B cell (primary cell): ENCODE measurements at regions not wholly inside any gene's neighbourhood (a gene's known extent, or its start where the extent isn't known, plus 50 kb on each side); places are given as distances from the start of the nearest gene placed in this dataset.

Source experiments
- ATAC-seq: fragments of 200-7000 bp; cut with Tn5 transposase; one replicate; pipeline ENCODE4 v1.10.0; 2021; ENCODE audit warnings: low read depth, mild to moderate bottlenecking, moderate number of reproducible peaks, moderate library complexity
- CTCF ChIA-PET: fragments of 350-600 bp; sonication (Branson Sonifier 250); formaldehyde crosslinking; loops from one replicate; lab custom pipeline; 2021; ENCODE audit warnings: antibody characterized with exemption, inconsistent platforms; lab: Charles Lee
- POLR2A ChIA-PET: fragments of 350-600 bp; sonication (Branson Sonifier 250); formaldehyde crosslinking; loops from one replicate; lab custom pipeline; 2021; ENCODE audit warnings: antibody characterized with exemption; lab: Charles Lee
- DNase-seq: peaks from one replicate; pipeline ENCODE4 v3.0.0; 2013
- H2AFZ ChIP-seq: 2 replicates; pipeline ENCODE4 v1.6.1; 2012; ENCODE audit warnings: mild to moderate bottlenecking, low read depth, low read length; ENCODE audit not compliant: insufficient read depth, poor library complexity, severe bottlenecking
- H3K27ac ChIP-seq, 2 donors: 1 replicate in 1 of 2; 2 replicates in 1 of 2; pipeline ENCODE4 v1.5.1; 2012 to 2013; ENCODE audit warnings: low read length in 2 of 2, mild to moderate bottlenecking in 2 of 2, moderate library complexity in 1 of 2
- H3K27me3 ChIP-seq, 4 experiments: fragments of 200-600 bp in 1 of 4; sonication (generic) in 1 of 4; replicated peaks in 1 of 4; 1 replicate in 2 of 4; 2 replicates in 2 of 4; pipeline versions ENCODE4 v1.6.1 to v1.7.0; 2013 to 2016; ENCODE audit warnings: low read length in 3 of 4, mild to moderate bottlenecking in 2 of 4, mixed read lengths in 1 of 4, moderate library complexity in 1 of 4; ENCODE audit not compliant: insufficient read depth in 4 of 4, control insufficient read depth in 3 of 4; ENCODE audit errors: control extremely low read depth in 1 of 4
- H3K36me3 ChIP-seq, 2 experiments: replicated peaks in 1 of 2; 1 replicate in 1 of 2; 2 replicates in 1 of 2; pipeline versions ENCODE4 v1.6.1 to v1.7.1; 2013; ENCODE audit warnings: low read length in 1 of 2; ENCODE audit not compliant: insufficient read depth in 2 of 2, control insufficient read depth in 1 of 2; ENCODE audit errors: control extremely low read depth in 1 of 2, extremely low read depth in 1 of 2
- H3K4me1 ChIP-seq, 2 donors: fragments of 200-600 bp in 1 of 2; sonication (generic) in 1 of 2; 1 replicate in 1 of 2; 2 replicates in 1 of 2; pipeline versions ENCODE4 v1.5.1 to v1.6.1; 2013 to 2017; ENCODE audit warnings: low read length in 2 of 2; ENCODE audit not compliant: control insufficient read depth in 2 of 2, insufficient read depth in 2 of 2
- H3K4me2 ChIP-seq: replicated peaks from 2 replicates; pipeline ENCODE3; 2012; ENCODE audit warnings: mild to moderate bottlenecking, low read depth, low read length; ENCODE audit not compliant: poor library complexity, severe bottlenecking
- H3K4me3 ChIP-seq, 5 experiments: fragments of 200-600 bp in 1 of 5; sonication (generic) in 1 of 5; 1 replicate in 3 of 5; 2 replicates in 2 of 5; pipeline versions ENCODE4 v1.5.1 to v1.7.0; 2011 to 2016; ENCODE audit warnings: low read length in 4 of 5, mild to moderate bottlenecking in 4 of 5, low read depth in 2 of 5, control low read depth in 1 of 5, moderate library complexity in 1 of 5; ENCODE audit not compliant: insufficient read depth in 1 of 5; ENCODE audit errors: control extremely low read depth in 1 of 5, extremely low read depth in 1 of 5
- H3K79me2 ChIP-seq: fragments of 200-600 bp; sonication (generic); one replicate; pipeline ENCODE4 v1.6.0; 2016; ENCODE audit warnings: low read length; ENCODE audit not compliant: control insufficient read depth, insufficient read depth
- H3K9ac ChIP-seq: fragments of 200-600 bp; sonication (generic); 2 replicates; pipeline ENCODE4 v1.6.1; 2017; ENCODE audit warnings: mild to moderate bottlenecking, low read length, moderate library complexity
- H3K9me3 ChIP-seq, 3 donors: one replicate each; pipeline versions ENCODE4 v1.6.1 to v1.7.1; 2013; ENCODE audit warnings: low read length in 2 of 3; ENCODE audit not compliant: control insufficient read depth in 2 of 3, insufficient read depth in 1 of 3; ENCODE audit errors: control extremely low read depth in 1 of 3
- H4K20me1 ChIP-seq: 2 replicates; pipeline ENCODE4 v1.6.0; 2012; ENCODE audit warnings: mild to moderate bottlenecking, low read length; ENCODE audit not compliant: insufficient read depth, control insufficient read depth, poor library complexity, severe bottlenecking
- H3K27ac Mint-ChIP-seq: one replicate; pipeline ENCODE4 v1.8.0; 2021; ENCODE audit warnings: mixed read lengths
- H3K27me3 Mint-ChIP-seq: one replicate; pipeline ENCODE4 v1.8.0; 2021; ENCODE audit warnings: mixed read lengths
- H3K4me1 Mint-ChIP-seq: one replicate; pipeline ENCODE4 v1.8.0; 2021; ENCODE audit warnings: mixed read lengths
- H3K4me3 Mint-ChIP-seq: one replicate; pipeline ENCODE4 v1.8.0; 2021; ENCODE audit warnings: mixed read lengths
- H3K9me3 Mint-ChIP-seq: one replicate; pipeline ENCODE4 v1.8.0; 2022; ENCODE audit warnings: mixed read lengths; ENCODE audit not compliant: insufficient read depth
- EZH2 ChIP-seq: IDR thresholded peaks from 2 replicates; pipeline ENCODE4 v1.6.1; 2012; ENCODE audit warnings: borderline replicate concordance, low read depth, mild to moderate bottlenecking, moderate library complexity, low read length; ENCODE audit not compliant: insufficient read depth, poor library complexity, severe bottlenecking
- WGBS: methylation state at CpG from one replicate; pipeline ENCODE4 v1.1.5; 2013; ENCODE audit warnings: missing lambda C conversion rate; ENCODE audit not compliant: insufficient coverage; 5-methylcytosine and 5-hydroxymethylcytosine counted together
- intact Hi-C: fragments of 100-400 bp; cut with micrococcal nuclease; formaldehyde crosslinking; loops from one replicate; pipeline ENCODE4 v1.10.0; 2022
- TF ChIP-seq, protein P1 (sequence below): fragments of 200-600 bp; IDR thresholded peaks from one replicate; pipeline ENCODE4 v1.8.0; 2022; ENCODE audit warnings: antibody characterized with exemption, mild to moderate bottlenecking

DNA sequence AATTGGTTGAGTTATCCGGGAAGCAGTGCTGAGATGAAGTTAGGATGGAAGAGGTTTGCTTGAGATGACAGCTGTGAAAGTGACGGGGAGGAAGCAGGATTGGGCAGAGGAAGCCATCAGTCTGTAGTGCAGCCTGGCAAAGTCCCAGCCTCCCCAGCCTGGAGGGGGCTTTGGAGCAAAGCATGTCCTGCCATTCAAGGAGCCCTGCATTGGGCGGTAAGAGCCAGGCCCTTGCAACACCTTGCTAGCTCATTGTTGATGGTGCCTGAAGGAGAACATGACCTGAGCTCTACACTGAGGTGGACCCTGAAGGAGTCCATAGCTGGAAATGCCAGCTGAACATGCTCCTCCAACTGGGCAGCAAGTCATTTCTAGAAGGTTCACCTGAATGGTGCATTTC, 228.9 kb downstream of the ACKR3 start:
- 95% methylated on average over 3 of the region's 3 CpGs for WGBS

DNA sequence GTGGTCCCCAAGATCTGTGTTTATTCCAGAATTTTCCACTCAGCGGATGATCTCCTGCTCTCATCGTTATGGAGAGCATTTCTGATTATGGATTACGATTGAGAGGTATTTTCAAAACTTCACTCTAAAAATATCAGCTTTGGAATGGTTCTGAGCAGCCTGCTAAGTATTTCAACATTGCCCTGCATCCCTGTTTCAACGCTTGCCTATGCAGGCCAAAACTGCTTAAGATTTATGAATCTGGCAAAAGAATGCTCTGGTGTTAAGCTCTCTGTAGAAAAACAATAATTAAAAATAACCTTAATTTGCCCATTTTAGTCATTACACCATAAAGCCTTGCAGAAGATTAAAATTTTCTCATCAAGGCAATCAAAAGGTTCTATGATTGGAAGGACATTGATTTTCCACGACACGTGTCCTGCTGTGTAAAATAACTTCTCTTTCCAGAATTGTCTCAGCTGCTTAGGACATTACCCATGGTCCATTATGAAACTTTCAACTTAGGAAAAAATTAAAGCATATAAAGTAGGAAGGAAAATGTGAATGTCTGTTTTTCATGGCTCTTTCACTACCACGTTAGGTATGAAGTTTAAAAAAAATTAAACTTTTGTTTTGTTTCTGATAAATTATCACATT, 229.9 kb downstream of the ACKR3 start:
- H3K4me1 ChIP-seq: no peaks in the 10 kb centered on the region
- H3K36me3 ChIP-seq: no peaks in the 10 kb centered on the region
- TF ChIP-seq, protein P1, sequence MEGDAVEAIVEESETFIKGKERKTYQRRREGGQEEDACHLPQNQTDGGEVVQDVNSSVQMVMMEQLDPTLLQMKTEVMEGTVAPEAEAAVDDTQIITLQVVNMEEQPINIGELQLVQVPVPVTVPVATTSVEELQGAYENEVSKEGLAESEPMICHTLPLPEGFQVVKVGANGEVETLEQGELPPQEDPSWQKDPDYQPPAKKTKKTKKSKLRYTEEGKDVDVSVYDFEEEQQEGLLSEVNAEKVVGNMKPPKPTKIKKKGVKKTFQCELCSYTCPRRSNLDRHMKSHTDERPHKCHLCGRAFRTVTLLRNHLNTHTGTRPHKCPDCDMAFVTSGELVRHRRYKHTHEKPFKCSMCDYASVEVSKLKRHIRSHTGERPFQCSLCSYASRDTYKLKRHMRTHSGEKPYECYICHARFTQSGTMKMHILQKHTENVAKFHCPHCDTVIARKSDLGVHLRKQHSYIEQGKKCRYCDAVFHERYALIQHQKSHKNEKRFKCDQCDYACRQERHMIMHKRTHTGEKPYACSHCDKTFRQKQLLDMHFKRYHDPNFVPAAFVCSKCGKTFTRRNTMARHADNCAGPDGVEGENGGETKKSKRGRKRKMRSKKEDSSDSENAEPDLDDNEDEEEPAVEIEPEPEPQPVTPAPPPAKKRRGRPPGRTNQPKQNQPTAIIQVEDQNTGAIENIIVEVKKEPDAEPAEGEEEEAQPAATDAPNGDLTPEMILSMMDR: no peak
- no peak for TF ChIP-seq EZH2
- H3K9me3 Mint-ChIP-seq: peaks cover 2% of the 10 kb centered on the region
- intact Hi-C loops: no loop called here
- H3K27me3 Mint-ChIP-seq: peaks cover 13% of the 10 kb centered on the region
- no peak overlapping the region for H3K4me3 Mint-ChIP-seq
- ATAC-seq: no peak
- no peak for DNase-seq
- no peak overlapping the region for H3K4me3 ChIP-seq
- H3K4me2 ChIP-seq: no peak overlapping the region
- H3K27ac ChIP-seq: no peak overlapping the region
- no peak overlapping the region for H3K9ac ChIP-seq
- CTCF ChIA-PET: no interaction called here
- H2AFZ ChIP-seq: no peak overlapping the region
- peaks cover 0 to 4% (median 0%) of the 10 kb centered on the region in 3 donors for H3K9me3 ChIP-seq
- no peaks in the 10 kb centered on the region for H4K20me1 ChIP-seq
- no peaks in the 10 kb centered on the region for H3K27me3 ChIP-seq
- WGBS: 100% methylated on average over 1 of the region's 7 CpGs
- no peaks in the 10 kb centered on the region for H3K4me1 Mint-ChIP-seq
- no peaks in the 10 kb centered on the region for H3K79me2 ChIP-seq
- H3K27ac Mint-ChIP-seq: no peak overlapping the region
- POLR2A ChIA-PET: no interaction called here

More for the DNA sequence above, 228.9 kb downstream of the ACKR3 start:
- Histone ChIP-seq H2AFZ (no peak overlapping the region), H3K9ac (no peak overlapping the region), H4K20me1 (no peaks in the 10 kb centered on the region), H3K27me3 (no peaks in the 10 kb centered on the region), H3K79me2 (no peaks in the 10 kb centered on the region), H3K4me2 (no peak overlapping the region), H3K9me3 (peaks cover 0 to 6% (median 0%) of the 10 kb centered on the region in 3 donors), H3K4me1 (no peaks in the 10 kb centered on the region), H3K36me3 (no peaks in the 10 kb centered on the region), H3K4me3 (no peak overlapping the region), H3K27ac (no peak overlapping the region)
- Mint-ChIP-seq H3K4me1 (no peaks in the 10 kb centered on the region), H3K27ac (no peak overlapping the region), H3K9me3 (peaks cover 2% of the 10 kb centered on the region), H3K4me3 (no peak overlapping the region), H3K27me3 (peaks cover 13% of the 10 kb centered on the region)
- TF ChIP-seq, protein P1: no peak
- ChIA-PET CTCF (no interaction called here), POLR2A (no interaction called here)
- ATAC-seq (no peak), DNase-seq (no peak)
- intact Hi-C loops: no loop called here
